ENCODE measurements at regions not wholly inside any gene's neighbourhood (a gene's known extent, or its start where the extent isn't known, plus 50 kb on each side); places are given as distances from the start of the nearest gene placed in this dataset.

- TF ChIP-seq ZNF282 (IDR thresholded peaks at IDR 0.05; ENCODE audit: partially characterized antibody) (no peak), CBFB (CRISPR knock-in tag; IDR thresholded peaks at IDR 0.05) (no peak), NPAS2 (CRISPR knock-in tag; IDR thresholded peaks at IDR 0.05; ENCODE audit: borderline replicate concordance) (no peak), GPBP1L1 (CRISPR knock-in tag; IDR thresholded peaks at IDR 0.05) (no peak)
- peak; percentile 9; the same call in 2 of the 3 replicates for ATAC-seq
- Histone ChIP-seq H3K36me3 (replicated peaks in 1 of 2; ENCODE audit: control insufficient read depth in 1 of 2, insufficient read depth in 2 of 2, low read length in 2 of 2) (no peaks in the 10 kb centered on the region), H3K27ac (ENCODE audit: extremely low read length, insufficient read depth, low read length) (no peak overlapping the region), H3K4me2 (ENCODE audit: low read depth, low read length) (no peak overlapping the region), H3K4me3 (replicated peaks in 1 of 3; ENCODE audit: insufficient read depth in 1 of 3, low read depth in 2 of 3, low read length in 3 of 3) (no peak overlapping the region; a peak in 1 of 6 replicates), H3K9ac (ENCODE audit: insufficient read depth, low read depth, low read length) (no peak overlapping the region), H4K20me1 (ENCODE audit: insufficient read depth, low read length) (no peaks in the 10 kb centered on the region), H3K79me2 (ENCODE audit: insufficient read depth, low read length) (no peaks in the 10 kb centered on the region), H3K27me3 (ENCODE audit: control insufficient read depth in 1 of 2, insufficient read depth in 2 of 2, low read length in 2 of 2) (peaks cover 8 to 75% of the 10 kb centered on the region in 2 experiments), H2AFZ (ENCODE audit: low read length) (no peak overlapping the region), H3K9me3 (ENCODE audit: low read length) (no peaks in the 10 kb centered on the region), H3K4me1 (ENCODE audit: insufficient read depth, low read length) (no peaks in the 10 kb centered on the region)
- 48% methylated on average over 38 of the region's 59 CpGs for WGBS (ENCODE audit: low lambda C conversion rate)
- in situ Hi-C loops (cut with HindIII; ENCODE audit: extremely low pct_ligation_motif_present, low pct_unique_long_range_greater_than_20kb) (no loop called here), intact Hi-C loops (cut with micrococcal nuclease; ENCODE audit: unreplicated experiment) (no loop called here)
- no peak for FAIRE-seq
- ChIA-PET CTCF (ENCODE audit: low intra/inter-chr PET ratio, low total read pairs) (no interaction called here), POLR2A (no interaction called here)
- DNase-seq (ENCODE audit: low spot score): no peak
- no TSS peak for BruUV-seq (replicated peaks)
These were observed 73.0 kb upstream of the LEP start for GRCh38 chr7:128167791-128168666.

GRCh38 chr7:128168667-128169210, 72.3 kb upstream of the LEP start:
- no peak overlapping the region for H3K27ac ChIP-seq (ENCODE audit: extremely low read length, insufficient read depth, low read length)
- ATAC-seq (peak; percentile 57), DNase-seq (ENCODE audit: low spot score) (no peak), FAIRE-seq (no peak)
- H3K27me3 ChIP-seq (ENCODE audit: control insufficient read depth in 1 of 2, insufficient read depth in 2 of 2, low read length in 2 of 2): peaks cover 8 to 77% of the 10 kb centered on the region in 2 experiments
- H3K79me2 ChIP-seq (ENCODE audit: insufficient read depth, low read length): no peaks in the 10 kb centered on the region
- ChIA-PET CTCF (ENCODE audit: low intra/inter-chr PET ratio, low total read pairs) (no interaction called here), POLR2A (no interaction called here)
- no peak overlapping the region for H3K4me3 ChIP-seq (replicated peaks in 1 of 3; ENCODE audit: insufficient read depth in 1 of 3, low read depth in 2 of 3, low read length in 3 of 3)
- H2AFZ ChIP-seq (ENCODE audit: low read length): no peak overlapping the region
- no peak overlapping the region for H3K9ac ChIP-seq (ENCODE audit: insufficient read depth, low read depth, low read length)
- intact Hi-C loops (cut with micrococcal nuclease; ENCODE audit: unreplicated experiment): no loop called here
- no peaks in the 10 kb centered on the region for H3K36me3 ChIP-seq (replicated peaks in 1 of 2; ENCODE audit: control insufficient read depth in 1 of 2, insufficient read depth in 2 of 2, low read length in 2 of 2)
- no peaks in the 10 kb centered on the region for H4K20me1 ChIP-seq (ENCODE audit: insufficient read depth, low read length)
- H3K4me1 ChIP-seq (ENCODE audit: insufficient read depth, low read length): no peaks in the 10 kb centered on the region
- no peaks in the 10 kb centered on the region for H3K9me3 ChIP-seq (ENCODE audit: low read length)
- BruUV-seq (replicated peaks): no TSS peak
- 26% methylated on average over 16 of the region's 16 CpGs for WGBS (ENCODE audit: low lambda C conversion rate)
- in situ Hi-C loops (cut with HindIII; ENCODE audit: extremely low pct_ligation_motif_present, low pct_unique_long_range_greater_than_20kb): no loop called here
- H3K4me2 ChIP-seq (ENCODE audit: low read depth, low read length): no peak overlapping the region
- no peak for TF ChIP-seq HOXA3 (CRISPR knock-in tag; IDR thresholded peaks at IDR 0.05)
- TF ChIP-seq FOXK2 (IDR thresholded peaks at IDR 0.05): no peak
- no peak for TF ChIP-seq NFKB2 (CRISPR knock-in tag; IDR thresholded peaks at IDR 0.05; ENCODE audit: borderline replicate concordance)
- TF ChIP-seq ZNF839 (CRISPR knock-in tag; IDR thresholded peaks at IDR 0.05; ENCODE audit: borderline replicate concordance): no peak
- no peak for TF ChIP-seq ZNF501 (CRISPR knock-in tag; IDR thresholded peaks at IDR 0.05)
- TF ChIP-seq KLF16 (CRISPR knock-in tag; IDR thresholded peaks at IDR 0.05): peak in 1 of 2 experiments; percentile 44; a peak in 1 of 4 replicates
- 0 out of 2 replicates have a peak, but pooled peaks have one; percentile 46 for TF ChIP-seq NKX3-1 (CRISPR knock-in tag; IDR thresholded peaks at IDR 0.05)
- no peak for TF ChIP-seq FOXP4 (CRISPR knock-in tag; IDR thresholded peaks at IDR 0.05)
- peak; percentile 48; the same call in 1 of the 2 replicates for TF ChIP-seq ERF (CRISPR knock-in tag; IDR thresholded peaks at IDR 0.05)
